Neutrophil (primary cell): ENCODE measurements at regions not wholly inside any gene's neighbourhood (a gene's known extent, or its start where the extent isn't known, plus 50 kb on each side); places are given as distances from the start of the nearest gene placed in this dataset.
A peak's percentile ranks its signal among the peaks of the same experiment; 100 is the strongest.

Experiments used
- H3K27ac ChIP-seq: fragments of 200-600 bp; sonication (generic); 2 replicates; pipeline ENCODE4 v1.5.1; 2016; ENCODE audit warnings: mild to moderate bottlenecking, moderate library complexity
- H3K27me3 ChIP-seq: fragments of 200-600 bp; sonication (generic); 2 replicates; pipeline ENCODE4 v1.6.0; 2016; ENCODE audit warnings: mild to moderate bottlenecking
- H3K36me3 ChIP-seq: fragments of 200-600 bp; sonication (generic); 2 replicates; pipeline ENCODE4 v1.5.1; 2017
- H3K4me1 ChIP-seq, 2 experiments: fragments of 200-600 bp in 1 of 2; sonication (generic) in 1 of 2; 1 replicate in 1 of 2; 2 replicates in 1 of 2; pipeline versions ENCODE4 v1.5.1 to v1.6.1; 2013 to 2016; ENCODE audit warnings: low read depth in 1 of 2, low read length in 1 of 2, mild to moderate bottlenecking in 1 of 2, moderate library complexity in 1 of 2; ENCODE audit not compliant: control insufficient read depth in 1 of 2, insufficient read depth in 1 of 2
- H3K4me3 ChIP-seq, 2 experiments: fragments of 200-600 bp in 1 of 2; sonication (generic) in 1 of 2; 1 replicate in 1 of 2; 2 replicates in 1 of 2; pipeline ENCODE4 v1.5.1; 2013 to 2016; ENCODE audit warnings: low read depth in 1 of 2, low read length in 1 of 2, mild to moderate bottlenecking in 1 of 2, moderate library complexity in 1 of 2
- H3K9me3 ChIP-seq: fragments of 200-600 bp; sonication (generic); 2 replicates; pipeline ENCODE4 v1.5.1; 2016
- CTCF ChIP-seq: fragments of 200-600 bp; sonication (generic); IDR thresholded peaks from 2 replicates; pipeline ENCODE4 v1.5.1; 2016; ENCODE audit warnings: antibody characterized with exemption

DNA sequence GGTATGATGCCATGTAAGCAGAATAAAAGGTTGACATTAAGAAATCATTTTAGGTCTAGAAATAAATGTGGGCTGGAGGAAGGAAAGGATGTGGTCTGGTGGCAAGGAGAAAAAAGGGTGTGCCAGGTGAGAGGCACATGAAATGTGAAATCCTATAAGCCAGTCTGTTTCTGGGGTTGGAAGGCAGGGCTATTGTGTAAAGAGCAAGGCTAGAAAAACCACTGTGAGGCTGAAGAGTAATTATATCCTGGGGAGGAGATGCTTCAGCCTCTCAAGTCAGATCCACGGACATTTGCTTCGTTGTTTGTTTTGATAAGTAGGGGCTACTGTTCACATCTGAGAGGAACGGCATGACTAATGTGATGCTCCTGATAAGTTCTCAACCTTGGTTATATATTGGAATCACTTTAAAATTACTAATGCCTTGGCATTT lies 77.5 kb upstream of the CTSC start:
- Histone ChIP-seq H3K27me3 (no peaks in the 10 kb centered on the region), H3K4me1 (peaks cover 15 to 21% of the 10 kb centered on the region in 2 experiments), H3K4me3 (no peak overlapping the region), H3K27ac (peak overlapping the region; percentile 53), H3K9me3 (no peaks in the 10 kb centered on the region), H3K36me3 (no peaks in the 10 kb centered on the region)
- no peak for TF ChIP-seq CTCF

DNA sequence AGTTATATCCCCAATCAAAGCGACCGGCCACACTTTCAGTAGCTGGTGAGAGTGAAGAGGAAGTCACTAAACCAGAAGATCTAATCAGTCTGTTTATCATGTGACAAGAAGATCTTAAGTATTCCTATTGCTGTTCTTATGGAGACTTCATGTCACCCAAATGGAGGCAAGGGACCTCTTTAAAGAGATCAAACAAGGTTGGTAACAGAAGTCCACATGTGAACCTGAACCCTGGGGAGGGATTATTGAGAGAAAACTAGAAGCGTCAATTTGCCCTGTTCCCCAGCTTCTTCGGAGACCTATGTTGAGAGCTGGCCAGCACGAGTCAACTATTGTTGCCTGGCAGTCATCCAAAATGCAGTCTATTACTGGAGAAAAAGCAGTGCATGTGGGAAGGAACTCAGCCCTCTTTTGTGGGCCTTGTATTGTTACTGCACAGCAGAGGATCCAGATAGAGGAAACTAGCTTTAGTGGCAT lies 76.9 kb upstream of the CTSC start:
- H3K4me3 ChIP-seq = no peak overlapping the region
- H3K27ac ChIP-seq = peak overlapping the region; percentile 53
- no peak for TF ChIP-seq CTCF

GRCh38 chr11:88411265-88411664 lies 73.7 kb upstream of the CTSC start:
- no peak for TF ChIP-seq CTCF
- no peak overlapping the region for H3K4me3 ChIP-seq

More for the DNA sequence above, 76.9 kb upstream of the CTSC start:
- no peaks in the 10 kb centered on the region for H3K27me3 ChIP-seq
- H3K9me3 ChIP-seq = no peaks in the 10 kb centered on the region
- H3K36me3 ChIP-seq = no peaks in the 10 kb centered on the region
- H3K4me1 ChIP-seq = peaks cover 15 to 21% of the 10 kb centered on the region in 2 experiments

GRCh38 chr11:88410656-88411055 lies 73.1 kb upstream of the CTSC start:
- H3K36me3 ChIP-seq = no peaks in the 10 kb centered on the region
- TF ChIP-seq CTCF = no peak
- no peaks in the 10 kb centered on the region for H3K27me3 ChIP-seq
- H3K27ac ChIP-seq = no peak overlapping the region
- peaks cover 15 to 18% of the 10 kb centered on the region in 2 experiments for H3K4me1 ChIP-seq
- H3K9me3 ChIP-seq = no peaks in the 10 kb centered on the region
- H3K4me3 ChIP-seq = no peak overlapping the region

More at GRCh38 chr11:88411265-88411664, 73.7 kb upstream of the CTSC start:
- Histone ChIP-seq H3K27ac (no peak overlapping the region), H3K27me3 (no peaks in the 10 kb centered on the region), H3K9me3 (no peaks in the 10 kb centered on the region), H3K4me1 (peaks cover 15 to 21% of the 10 kb centered on the region in 2 experiments), H3K36me3 (no peaks in the 10 kb centered on the region)

DNA sequence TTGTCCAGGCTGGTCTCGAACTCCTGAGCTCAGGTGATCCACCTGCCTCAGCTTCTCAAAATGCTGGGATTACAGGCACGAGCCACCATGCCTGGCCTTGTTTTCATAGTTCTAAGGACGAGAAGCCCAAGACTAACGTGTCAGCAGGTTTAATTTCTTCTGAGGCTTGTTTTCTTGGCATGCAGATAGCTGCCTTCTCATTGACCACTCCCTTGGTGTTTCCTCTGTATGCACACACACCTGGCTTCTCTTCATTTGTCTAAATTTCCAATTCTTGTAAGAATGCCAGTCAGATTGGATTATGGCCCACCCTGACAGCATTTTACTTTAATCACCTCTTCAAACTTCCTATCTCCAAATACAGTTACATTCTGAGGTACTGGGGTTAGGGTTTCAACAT lies 72.5 kb upstream of the CTSC start:
- no peak overlapping the region for H3K27ac ChIP-seq

More for the DNA sequence above, 72.5 kb upstream of the CTSC start:
- no peak for TF ChIP-seq CTCF
- Histone ChIP-seq H3K36me3 (no peaks in the 10 kb centered on the region), H3K4me1 (peaks cover 10 to 12% of the 10 kb centered on the region in 2 experiments), H3K4me3 (no peak overlapping the region), H3K9me3 (no peaks in the 10 kb centered on the region), H3K27me3 (no peaks in the 10 kb centered on the region)
